SK-N-SH (cell line): ENCODE measurements at regions not wholly inside any gene's neighbourhood (a gene's known extent, or its start where the extent isn't known, plus 50 kb on each side); places are given as distances from the start of the nearest gene placed in this dataset.
"Not testable (repeated sequence)": the region's sequence is repeated elsewhere in the genome, so short reads cannot be mapped to it uniquely, and the experiment has no call there.

Experiments
- CTCF ChIA-PET: fragments of 300-600, 350-600 bp; formaldehyde crosslinking; extraction: SDS; loops from one replicate; lab custom pipeline; 2021; lab: Yijun Ruan, JAX
- POLR2A ChIA-PET: fragments of 350-600 bp; sonication (Branson Sonifier 250); formaldehyde crosslinking; extraction: SDS; loops from one replicate; lab custom pipeline; 2020; ENCODE audit warnings: antibody characterized with exemption, inconsistent platforms; lab: Yijun Ruan, JAX
- DNase-seq: peaks from one replicate; pipeline ENCODE4 v3.0.0; 2012
- H2AFZ ChIP-seq: fragments of 200-600 bp; sonication (generic); 2 replicates; pipeline ENCODE4 v1.8.1; 2016; ENCODE audit warnings: antibody characterized with exemption, mild to moderate bottlenecking, low read depth
- H3F3A ChIP-seq: fragments of 200-600 bp; sonication (generic); replicated peaks from 2 replicates; pipeline ENCODE3; 2016; ENCODE audit warnings: antibody characterized with exemption, mild to moderate bottlenecking; ENCODE audit not compliant: insufficient read depth
- H3K27ac ChIP-seq, 2 experiments: fragments of 200-500 bp in 1 of 2; fragments of 200-600 bp in 1 of 2; sonication (Bioruptor generic) in 1 of 2; sonication (generic), shearing (Covaris generic) in 1 of 2; 2 replicates each; pipeline versions ENCODE4 v1.5.1 to v1.6.1; 2014 to 2016; ENCODE audit warnings: low read depth in 2 of 2, inconsistent platforms in 1 of 2, low read length in 1 of 2, mild to moderate bottlenecking in 1 of 2, mixed read lengths in 1 of 2
- H3K27me3 ChIP-seq: fragments of 200-600 bp; sonication (generic), shearing (Covaris generic); 2 replicates; pipeline ENCODE4 v1.6.1; 2016; ENCODE audit warnings: mixed run types; ENCODE audit not compliant: insufficient read depth
- H3K36me3 ChIP-seq, 2 experiments: fragments of 200-500 bp in 1 of 2; fragments of 200-600 bp in 1 of 2; sonication (Bioruptor generic) in 1 of 2; sonication (generic) in 1 of 2; replicated peaks in 1 of 2; 2 replicates each; pipeline versions ENCODE3 to v1.5.1; 2014 to 2016; ENCODE audit warnings: low read length in 1 of 2, mild to moderate bottlenecking in 1 of 2; ENCODE audit not compliant: insufficient read depth in 2 of 2, control insufficient read depth in 1 of 2
- H3K4me1 ChIP-seq, 2 experiments: fragments of 200-500 bp in 1 of 2; fragments of 200-600 bp in 1 of 2; sonication (Bioruptor generic) in 1 of 2; sonication (generic), shearing (Covaris generic) in 1 of 2; 2 replicates each; pipeline versions ENCODE4 v1.5.1 to v1.6.1; 2014 to 2016; ENCODE audit warnings: low read depth in 1 of 2, low read length in 1 of 2, mixed run types in 1 of 2; ENCODE audit not compliant: insufficient read depth in 2 of 2, control insufficient read depth in 1 of 2
- H3K4me2 ChIP-seq: fragments of 200-600 bp; sonication (generic), shearing (Covaris generic); 2 replicates; pipeline ENCODE4 v1.6.1; 2017; ENCODE audit warnings: mixed run types
- H3K4me3 ChIP-seq, 2 experiments: fragments of 200-500 bp in 1 of 2; fragments of 200-600 bp in 1 of 2; sonication (Bioruptor generic) in 1 of 2; sonication (generic), shearing (Covaris generic) in 1 of 2; 2 replicates each; pipeline versions ENCODE4 v1.5.1 to v1.8.1; 2014 to 2016; ENCODE audit warnings: low read depth in 2 of 2, inconsistent platforms in 1 of 2, low read length in 1 of 2, mild to moderate bottlenecking in 1 of 2, mixed read lengths in 1 of 2, moderate library complexity in 1 of 2
- H3K79me2 ChIP-seq: fragments of 200-600 bp; sonication (generic); 2 replicates; pipeline ENCODE4 v1.8.1; 2017; ENCODE audit warnings: mild to moderate bottlenecking; ENCODE audit not compliant: insufficient read depth
- H3K9ac ChIP-seq: fragments of 200-600 bp; sonication (generic); 2 replicates; pipeline ENCODE4 v1.6.1; 2017; ENCODE audit warnings: mixed run types
- H3K9me2 ChIP-seq: fragments of 200-600 bp; sonication (generic); 2 replicates; pipeline ENCODE4 v1.6.1; 2017; ENCODE audit warnings: mixed run types
- H3K9me3 ChIP-seq: fragments of 200-600 bp; sonication (generic); 2 replicates; pipeline ENCODE4 v1.6.1; 2017; ENCODE audit warnings: mixed run types, mild to moderate bottlenecking, moderate library complexity
- H4K20me1 ChIP-seq: fragments of 200-600 bp; sonication (generic); 2 replicates; pipeline ENCODE4 v1.6.1; 2017; ENCODE audit warnings: mild to moderate bottlenecking, mixed run types; ENCODE audit not compliant: insufficient read depth
- ELF1 ChIP-seq: IDR thresholded peaks from 2 replicates; pipeline ENCODE4 v1.4.0; 2012
- EP300 ChIP-seq, 2 experiments: IDR thresholded peaks; 2 replicates each; pipeline versions ENCODE4 v1.4.0 to v1.6.1; 2012; ENCODE audit warnings: borderline replicate concordance in 1 of 2, low read depth in 1 of 2, low read length in 1 of 2
- FOXJ3 ChIP-seq: sonication (generic); formaldehyde crosslinking; IDR thresholded peaks from 2 replicates; pipeline ENCODE4 v1.5.1; 2020; ENCODE audit warnings: mild to moderate bottlenecking, missing genetic modification reagents
- GABPA ChIP-seq: IDR thresholded peaks from 2 replicates; pipeline ENCODE4 v1.4.0; 2012; ENCODE audit warnings: low read depth, mild to moderate bottlenecking
- JUND ChIP-seq: IDR thresholded peaks from 2 replicates; pipeline ENCODE4 v1.4.0; 2012
- MXI1 ChIP-seq: IDR thresholded peaks from 2 replicates; pipeline ENCODE4 v1.6.1; 2012; ENCODE audit warnings: mild to moderate bottlenecking, low read depth, low read length, improper control_type of control experiment
- RCOR1 ChIP-seq: fragments of 150-350 bp; IDR thresholded peaks from 2 replicates; pipeline ENCODE4 v1.6.1; 2017; ENCODE audit warnings: antibody characterized with exemption, low read length
- RFX5 ChIP-seq: IDR thresholded peaks from 2 replicates; pipeline ENCODE4 v1.6.1; 2012; ENCODE audit warnings: mild to moderate bottlenecking, improper control_type of control experiment, low read length
- SMC3 ChIP-seq: IDR thresholded peaks from 2 replicates; pipeline ENCODE4 v1.6.1; 2012; ENCODE audit warnings: low read depth, low read length, improper control_type of control experiment
- TAF1 ChIP-seq: IDR thresholded peaks from 2 replicates; pipeline ENCODE4 v1.6.1; 2012; ENCODE audit warnings: low read depth, mild to moderate bottlenecking, low read length, moderate library complexity, borderline replicate concordance
- TCF12 ChIP-seq: IDR thresholded peaks from 2 replicates; pipeline ENCODE4 v1.4.0; 2012
- YY1 ChIP-seq: IDR thresholded peaks from 2 replicates; pipeline ENCODE4 v1.4.0; 2012; ENCODE audit warnings: low read depth, mild to moderate bottlenecking
- WGBS: methylation state at CpG from one replicate; pipeline ENCODE4 v1.1.6; 2017; ENCODE audit warnings: low lambda C conversion rate; 5-methylcytosine and 5-hydroxymethylcytosine counted together
- TF ChIP-seq, protein P1 (sequence below): IDR thresholded peaks from 2 replicates; pipeline ENCODE4 v1.4.0; 2012; ENCODE audit warnings: low read depth, borderline replicate concordance
- TF ChIP-seq, protein P2 (sequence below): IDR thresholded peaks from 2 replicates; pipeline ENCODE4 v1.4.0; 2012; ENCODE audit warnings: low read depth, borderline replicate concordance

DNA sequence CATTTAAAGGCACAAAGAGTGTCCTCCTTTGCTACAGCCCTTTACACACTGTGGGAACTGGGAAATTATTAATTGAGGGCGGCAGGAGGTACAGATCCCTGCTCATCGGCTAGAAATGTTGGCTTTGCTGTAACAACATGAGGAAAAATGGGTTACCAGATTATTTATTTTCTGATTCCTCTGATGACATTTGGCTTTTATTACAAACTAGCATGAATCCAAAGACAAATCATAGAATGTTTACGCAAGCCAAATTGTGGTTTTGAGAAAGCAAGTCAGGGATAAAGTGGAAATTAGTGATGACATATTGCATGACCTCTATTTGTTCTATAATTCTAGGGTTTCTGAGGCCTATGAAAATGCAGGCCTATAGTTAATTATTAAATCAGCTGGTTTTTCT is 126.1 kb upstream of the TMEM196 start:
- ChIA-PET CTCF (no interaction called here), POLR2A (no interaction called here)
- H3K4me2 ChIP-seq, result no peak overlapping the region

DNA sequence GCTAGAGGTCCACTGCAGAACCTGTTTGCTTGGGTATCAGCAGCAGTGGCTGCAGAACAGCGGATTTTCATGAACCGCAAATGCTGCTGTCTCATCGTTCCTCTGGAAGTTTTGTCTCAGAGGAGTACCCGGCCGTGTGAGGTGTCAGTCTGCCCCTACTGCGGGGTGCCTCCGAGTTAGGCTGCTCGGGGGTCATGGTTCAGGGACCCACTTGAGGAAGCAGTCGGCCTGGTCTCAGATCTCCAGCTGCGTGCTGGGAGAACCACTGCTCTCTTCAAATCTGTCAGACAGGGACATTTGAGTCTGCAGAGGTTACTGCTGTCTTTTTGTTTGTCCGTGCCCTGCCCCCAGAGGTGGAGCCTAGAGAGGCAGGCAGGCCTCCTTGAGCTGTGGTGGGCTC is 109.5 kb upstream of the TMEM196 start:
- POLR2A ChIA-PET, H3K4me3 ChIP-seq: not testable (repeated sequence)

More for the DNA sequence above, 126.1 kb upstream of the TMEM196 start:
- Histone ChIP-seq H3K4me1 (no peaks in the 10 kb centered on the region), H2AFZ (no peak overlapping the region)
- TF ChIP-seq RCOR1, result no peak
- no peak for TF ChIP-seq ELF1
- no peak for TF ChIP-seq SMC3
- TF ChIP-seq MXI1, result no peak
- TF ChIP-seq, protein P1, sequence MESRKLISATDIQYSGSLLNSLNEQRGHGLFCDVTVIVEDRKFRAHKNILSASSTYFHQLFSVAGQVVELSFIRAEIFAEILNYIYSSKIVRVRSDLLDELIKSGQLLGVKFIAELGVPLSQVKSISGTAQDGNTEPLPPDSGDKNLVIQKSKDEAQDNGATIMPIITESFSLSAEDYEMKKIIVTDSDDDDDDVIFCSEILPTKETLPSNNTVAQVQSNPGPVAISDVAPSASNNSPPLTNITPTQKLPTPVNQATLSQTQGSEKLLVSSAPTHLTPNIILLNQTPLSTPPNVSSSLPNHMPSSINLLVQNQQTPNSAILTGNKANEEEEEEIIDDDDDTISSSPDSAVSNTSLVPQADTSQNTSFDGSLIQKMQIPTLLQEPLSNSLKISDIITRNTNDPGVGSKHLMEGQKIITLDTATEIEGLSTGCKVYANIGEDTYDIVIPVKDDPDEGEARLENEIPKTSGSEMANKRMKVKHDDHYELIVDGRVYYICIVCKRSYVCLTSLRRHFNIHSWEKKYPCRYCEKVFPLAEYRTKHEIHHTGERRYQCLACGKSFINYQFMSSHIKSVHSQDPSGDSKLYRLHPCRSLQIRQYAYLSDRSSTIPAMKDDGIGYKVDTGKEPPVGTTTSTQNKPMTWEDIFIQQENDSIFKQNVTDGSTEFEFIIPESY, result no peak
- TF ChIP-seq TAF1, result no peak
- no peak for TF ChIP-seq GABPA
- TF ChIP-seq EP300 (IDR thresholded peaks at IDR 0.05; ENCODE audit: borderline replicate concordance in 1 of 2, low read depth in 1 of 2, low read length in 1 of 2), result no peak
- TF ChIP-seq RFX5, result no peak
- TF ChIP-seq, protein P2, sequence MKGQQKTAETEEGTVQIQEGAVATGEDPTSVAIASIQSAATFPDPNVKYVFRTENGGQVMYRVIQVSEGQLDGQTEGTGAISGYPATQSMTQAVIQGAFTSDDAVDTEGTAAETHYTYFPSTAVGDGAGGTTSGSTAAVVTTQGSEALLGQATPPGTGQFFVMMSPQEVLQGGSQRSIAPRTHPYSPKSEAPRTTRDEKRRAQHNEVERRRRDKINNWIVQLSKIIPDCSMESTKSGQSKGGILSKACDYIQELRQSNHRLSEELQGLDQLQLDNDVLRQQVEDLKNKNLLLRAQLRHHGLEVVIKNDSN, result no peak
- no peak for TF ChIP-seq JUND
- no peak for TF ChIP-seq YY1
- no peak for TF ChIP-seq TCF12
- TF ChIP-seq FOXJ3, result no peak
- TF ChIP-seq, all 33 proteins: peak for 0
- Histone ChIP-seq H3K4me3 (no peak overlapping the region), H3F3A (peaks cover 5% of the 10 kb centered on the region), H3K36me3 (no peaks in the 10 kb centered on the region), H3K9ac (no peak overlapping the region), H3K27me3 (no peaks in the 10 kb centered on the region), H3K9me3 (no peaks in the 10 kb centered on the region), H4K20me1 (no peaks in the 10 kb centered on the region), H3K79me2 (no peaks in the 10 kb centered on the region), H3K9me2 (no peaks in the 10 kb centered on the region), H3K27ac (no peak overlapping the region)
- DNase-seq, result no peak
- WGBS, result 32% methylated on average over 3 of the region's 3 CpGs

More for the DNA sequence above, 109.5 kb upstream of the TMEM196 start:
- H3K79me2 ChIP-seq, H4K20me1 ChIP-seq, H3K27ac ChIP-seq, H3K36me3 ChIP-seq, CTCF ChIA-PET, H3K9me3 ChIP-seq, H3K9me2 ChIP-seq, H3F3A ChIP-seq, DNase-seq, H3K4me2 ChIP-seq, H3K27me3 ChIP-seq, H2AFZ ChIP-seq, H3K9ac ChIP-seq, H3K4me1 ChIP-seq: not testable (repeated sequence)
- 44% methylated on average over 10 of the region's 11 CpGs for whole genome bisulfite sequencing
